ENCODE measurements at regions not wholly inside any gene's neighbourhood (a gene's known extent, or its start where the extent isn't known, plus 50 kb on each side); places are given as distances from the start of the nearest gene placed in this dataset.
"Not testable (repeated sequence)": the region's sequence is repeated elsewhere in the genome, so short reads cannot be mapped to it uniquely, and the experiment has no call there.

DNA sequence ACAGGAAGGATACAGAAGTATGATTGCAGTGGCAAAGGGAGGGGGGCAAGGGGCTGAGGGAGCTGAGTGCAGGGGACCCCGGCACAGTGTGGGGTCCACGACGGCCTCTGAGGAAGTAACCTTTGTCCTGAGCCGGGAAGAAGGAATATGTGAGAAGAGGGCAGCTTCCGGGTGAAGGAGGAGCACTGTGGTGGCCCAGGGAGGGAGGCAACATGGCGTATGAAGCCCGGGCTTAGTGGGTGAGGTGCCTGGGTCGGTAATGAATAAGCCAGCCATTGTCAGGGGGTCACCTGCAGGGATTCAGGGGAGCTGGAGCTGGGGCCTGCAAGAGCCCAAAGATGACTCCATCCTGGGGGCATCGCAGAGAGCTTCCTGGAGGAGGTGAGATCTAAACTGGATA is 200.4 kb downstream of the FOXD2 start:
- DNase-seq = no peak

DNA sequence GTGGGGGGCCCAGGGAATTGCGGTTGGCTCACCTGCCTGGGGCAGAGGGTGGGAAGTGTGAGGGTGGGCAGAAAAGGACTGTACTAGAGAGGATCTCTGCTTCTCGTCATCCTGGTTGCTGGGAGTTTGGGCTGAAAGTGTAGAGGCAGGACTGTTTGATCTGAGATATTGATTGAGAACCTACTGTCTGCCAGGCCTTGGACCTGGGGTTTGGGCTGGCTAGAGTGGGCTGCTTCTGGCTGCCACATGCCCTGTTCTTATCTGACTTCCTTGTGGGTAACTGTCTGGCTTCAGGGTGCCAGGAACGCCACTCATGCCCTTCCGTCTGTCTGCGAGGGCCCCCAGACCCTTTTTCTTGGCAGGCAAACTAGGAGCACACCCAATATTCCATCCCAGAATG is 200.9 kb downstream of the FOXD2 start:
- DNase-seq = no peak

DNA sequence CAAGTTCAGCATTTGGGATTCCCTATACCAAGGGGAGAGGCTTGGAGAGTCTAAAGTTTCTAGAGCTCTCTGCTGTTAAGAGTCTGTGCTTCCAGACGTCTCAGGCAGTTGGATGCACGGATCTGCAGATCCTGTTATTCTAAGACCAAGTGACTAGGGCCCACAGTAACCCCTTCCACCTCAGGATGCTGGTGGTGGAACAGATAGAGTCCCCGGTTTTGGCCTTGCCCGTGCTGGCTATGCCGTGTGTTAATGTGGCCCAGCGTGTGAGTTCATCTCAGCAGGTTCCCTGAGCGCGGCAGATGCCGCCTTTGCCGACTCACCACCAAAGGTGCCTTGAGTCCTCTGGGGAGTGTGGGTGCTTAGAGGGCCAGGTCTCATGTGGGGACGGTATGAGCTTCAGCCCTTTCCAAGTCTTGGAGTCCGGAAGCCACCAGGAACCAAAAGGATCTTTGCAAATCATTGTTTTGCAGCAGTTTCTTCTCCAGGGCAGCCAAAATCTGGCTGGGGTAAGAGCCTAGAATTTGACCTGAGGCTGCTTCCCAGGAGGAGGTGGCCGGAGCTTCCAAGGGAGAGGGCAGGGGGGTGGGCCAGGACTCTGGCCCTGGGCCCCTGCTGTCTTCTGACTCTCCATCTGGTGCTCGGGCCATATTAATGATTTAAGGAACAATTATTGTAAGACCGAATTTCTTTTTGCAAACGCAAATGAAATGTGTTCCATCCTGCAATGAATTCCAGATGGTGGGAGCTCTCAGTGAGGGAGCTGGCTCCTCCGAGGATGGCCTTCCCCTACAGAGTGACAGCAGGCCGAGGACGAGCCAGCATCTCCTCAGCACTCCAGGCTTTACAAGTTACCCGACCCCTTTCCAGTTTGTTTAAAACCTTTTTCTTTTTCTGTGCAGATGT is 205.7 kb downstream of the FOXD2 start:
- DNase-seq = no peak

DNA sequence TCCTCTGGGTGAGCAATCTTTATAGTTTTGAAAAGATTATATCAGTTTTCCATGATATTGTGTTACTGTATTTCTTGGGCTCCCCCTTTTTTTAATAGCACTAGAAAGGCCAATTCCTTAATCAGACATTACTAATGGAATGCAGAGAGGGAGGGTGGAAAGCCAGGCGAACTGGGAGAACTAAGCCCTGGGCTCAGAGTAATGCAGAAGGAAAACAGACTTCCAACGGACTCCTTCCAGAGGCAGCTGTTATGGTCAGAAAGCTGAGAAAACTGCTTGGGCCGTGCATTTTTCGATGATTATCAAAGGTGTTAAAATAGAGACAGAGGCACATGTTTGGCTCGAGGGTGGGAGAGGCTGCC is 206.3 kb downstream of the FOXD2 start:
- DNase-seq = no peak

DNA sequence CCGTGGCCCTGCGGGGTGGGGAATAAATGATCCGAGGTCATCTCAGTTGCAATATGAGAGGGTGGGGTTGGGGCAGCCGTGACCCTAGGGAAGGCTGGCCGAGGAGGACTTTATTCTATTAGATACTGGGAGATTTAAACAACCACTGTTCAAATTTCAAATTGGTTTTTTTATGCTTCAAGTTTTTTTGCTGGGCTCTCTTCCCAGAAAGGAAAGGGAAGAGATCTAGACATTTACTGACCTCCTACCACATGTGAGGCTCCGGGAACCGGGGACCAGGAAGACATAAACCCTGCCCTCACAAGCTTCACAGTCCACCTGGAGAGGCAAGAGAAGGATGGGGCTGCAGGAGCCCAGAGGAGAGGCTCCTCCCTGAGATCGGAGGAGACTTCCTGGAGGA is 207.3 kb downstream of the FOXD2 start:
- DNase-seq = no peak

DNA sequence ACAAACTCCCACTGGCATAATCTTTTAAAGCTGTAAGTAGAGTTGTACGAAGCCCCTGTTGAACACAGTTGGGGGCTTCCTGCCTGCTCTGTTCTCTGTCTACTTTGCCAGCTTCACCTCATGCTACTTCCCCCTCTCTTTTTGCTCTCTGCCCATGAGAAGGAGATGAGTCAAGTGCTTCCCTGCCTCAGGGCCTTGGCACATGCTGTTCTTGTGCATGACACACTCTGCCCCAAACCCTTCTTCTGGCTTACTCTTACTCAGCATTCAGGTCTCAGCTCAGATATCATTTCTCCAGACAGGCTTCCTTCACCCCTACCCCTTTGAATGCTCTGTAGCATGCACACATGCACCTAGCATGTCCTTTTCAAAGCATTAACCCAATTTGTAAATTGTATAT is 208.8 kb downstream of the FOXD2 start:
- no peak for DNase-seq

DNA sequence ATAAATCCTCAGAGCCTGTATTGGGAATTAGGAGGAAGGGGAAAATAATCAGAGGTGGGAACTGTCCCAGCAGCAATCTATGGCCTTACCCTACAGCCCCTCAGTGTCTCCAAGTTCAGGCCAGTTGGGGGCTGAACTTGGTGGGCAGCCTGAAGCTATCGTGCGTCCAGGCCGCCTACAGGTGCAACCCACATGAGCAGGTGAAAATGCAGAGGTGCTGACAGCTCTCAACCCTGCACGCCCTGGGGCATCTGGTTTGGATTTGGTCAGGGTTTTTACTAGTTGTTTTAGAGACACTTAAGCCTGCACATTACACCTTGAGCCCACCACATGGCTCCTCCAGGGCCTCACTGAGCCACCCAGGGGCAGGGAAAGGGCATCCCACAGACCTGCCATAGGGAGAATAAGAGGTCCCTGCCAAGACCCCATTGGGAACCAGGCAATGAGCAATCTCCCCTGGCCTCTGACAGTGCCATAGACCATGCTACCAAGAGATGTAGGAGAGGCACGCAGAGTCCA is 209.5 kb downstream of the FOXD2 start:
- no peak for DNase-seq

DNA sequence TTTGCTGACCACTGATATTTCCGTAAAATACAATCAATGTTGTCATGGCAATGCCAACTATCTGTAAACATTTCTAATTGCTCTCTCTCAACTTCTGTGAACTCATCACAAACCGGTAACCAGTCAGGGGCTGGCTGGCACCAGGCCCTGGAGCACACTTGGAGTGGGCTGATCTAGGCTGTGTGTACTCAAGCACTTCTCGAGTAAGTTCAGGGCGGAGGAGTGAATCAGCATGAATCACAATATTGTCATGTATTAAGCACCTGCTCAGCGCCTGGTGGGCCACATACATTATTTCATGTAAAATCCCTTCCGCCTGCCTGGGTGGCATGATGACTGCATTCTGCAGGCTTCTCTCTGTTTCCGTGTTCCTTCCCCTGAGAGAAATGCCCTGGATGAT is 212.4 kb downstream of the FOXD2 start:
- no peak for DNase-seq

DNA sequence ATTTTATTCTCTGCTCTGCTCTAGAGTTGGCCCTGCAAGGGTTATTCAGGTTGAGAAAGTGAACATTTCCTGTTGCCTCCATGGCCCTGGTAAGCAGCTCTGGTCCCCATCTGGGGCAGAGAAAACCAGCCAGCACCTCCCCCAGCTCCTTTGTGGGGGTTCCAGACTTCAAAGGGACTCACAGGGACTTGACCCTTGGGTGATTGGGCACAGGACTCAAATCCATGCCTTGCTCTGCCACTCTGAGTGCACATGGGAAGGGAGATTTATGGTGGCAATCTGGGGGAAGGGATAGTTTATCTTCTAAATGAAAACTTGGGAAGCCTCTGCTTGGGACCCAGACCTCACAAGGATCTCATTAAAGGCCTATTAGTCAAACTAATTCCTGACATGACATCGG is 212.8 kb downstream of the FOXD2 start:
- DNase-seq = no peak

DNA sequence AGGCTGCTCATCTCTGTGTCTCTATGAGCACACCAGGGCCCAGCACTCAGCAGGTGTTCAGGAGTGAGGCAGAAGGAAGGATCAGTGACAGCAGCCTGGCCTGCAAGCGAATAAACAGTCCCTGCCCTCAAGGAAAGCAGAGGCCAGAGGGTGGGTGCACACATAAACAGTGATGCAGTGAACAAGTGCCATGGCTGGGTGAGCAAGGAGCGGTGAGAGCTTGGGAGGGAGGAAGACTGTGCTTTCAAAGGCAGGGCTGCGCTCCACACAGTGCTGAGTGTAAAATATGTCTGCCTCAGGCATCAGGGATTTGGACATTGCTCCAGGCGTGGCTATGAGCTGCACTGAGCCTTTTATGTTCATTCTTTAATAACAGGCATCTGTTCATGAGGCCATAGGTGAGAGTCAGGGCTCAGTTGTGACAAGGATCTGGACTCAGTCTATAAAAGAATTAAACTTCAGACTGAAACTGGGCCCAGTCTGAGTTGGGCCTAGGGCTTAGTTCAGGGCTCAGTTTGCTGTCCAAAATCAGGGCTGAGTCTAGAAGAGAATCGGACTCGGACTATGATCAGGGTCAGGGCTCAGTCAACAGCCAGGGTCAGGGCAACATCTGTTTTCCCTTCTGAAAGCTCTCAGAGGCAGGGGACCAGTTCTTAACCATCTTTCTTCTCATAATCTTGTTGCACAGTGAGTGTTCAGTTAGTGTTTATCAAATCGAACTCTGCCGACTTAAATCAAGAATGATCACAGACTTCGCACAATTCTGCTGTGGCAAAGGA is 213.7 kb downstream of the FOXD2 start:
- no peak for DNase-seq

DNA sequence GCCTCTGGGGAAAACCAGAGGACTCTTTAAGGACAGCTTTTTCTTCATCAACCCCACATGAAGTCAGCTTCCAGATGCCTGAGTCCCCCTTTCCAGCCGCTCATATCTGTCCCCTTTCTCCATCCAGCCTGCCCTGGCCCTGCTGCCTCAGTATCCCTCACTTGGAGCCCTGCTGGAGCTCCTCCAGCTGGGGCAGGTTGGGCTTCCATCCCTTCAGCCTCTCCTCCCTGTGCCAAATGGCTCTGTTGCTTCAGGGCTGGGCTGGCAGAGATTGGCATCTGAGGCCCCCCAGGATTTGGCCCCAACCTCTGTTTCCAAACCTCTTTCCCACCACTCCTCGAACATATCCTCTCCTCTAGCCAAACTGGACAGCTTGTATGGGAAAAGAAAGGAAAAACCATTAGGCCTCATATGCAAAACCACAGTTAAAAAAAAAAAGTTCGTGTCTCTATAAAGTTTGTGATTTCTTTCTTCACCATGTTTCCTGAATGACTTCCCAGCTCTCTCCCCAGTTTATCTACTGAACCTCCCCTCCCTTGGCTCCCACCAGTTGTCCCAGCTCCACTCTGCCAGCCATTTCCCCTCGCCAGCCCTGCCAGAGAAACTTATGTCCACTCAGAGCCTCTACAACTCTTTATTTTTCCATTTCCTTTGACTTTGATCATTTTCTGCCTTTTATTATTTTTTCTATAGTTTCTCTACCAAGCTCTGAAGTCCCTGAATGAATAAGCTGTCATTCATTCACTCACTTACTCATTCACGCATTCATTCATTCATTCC is 217.9 kb downstream of the FOXD2 start:
- no peak for DNase-seq

DNA sequence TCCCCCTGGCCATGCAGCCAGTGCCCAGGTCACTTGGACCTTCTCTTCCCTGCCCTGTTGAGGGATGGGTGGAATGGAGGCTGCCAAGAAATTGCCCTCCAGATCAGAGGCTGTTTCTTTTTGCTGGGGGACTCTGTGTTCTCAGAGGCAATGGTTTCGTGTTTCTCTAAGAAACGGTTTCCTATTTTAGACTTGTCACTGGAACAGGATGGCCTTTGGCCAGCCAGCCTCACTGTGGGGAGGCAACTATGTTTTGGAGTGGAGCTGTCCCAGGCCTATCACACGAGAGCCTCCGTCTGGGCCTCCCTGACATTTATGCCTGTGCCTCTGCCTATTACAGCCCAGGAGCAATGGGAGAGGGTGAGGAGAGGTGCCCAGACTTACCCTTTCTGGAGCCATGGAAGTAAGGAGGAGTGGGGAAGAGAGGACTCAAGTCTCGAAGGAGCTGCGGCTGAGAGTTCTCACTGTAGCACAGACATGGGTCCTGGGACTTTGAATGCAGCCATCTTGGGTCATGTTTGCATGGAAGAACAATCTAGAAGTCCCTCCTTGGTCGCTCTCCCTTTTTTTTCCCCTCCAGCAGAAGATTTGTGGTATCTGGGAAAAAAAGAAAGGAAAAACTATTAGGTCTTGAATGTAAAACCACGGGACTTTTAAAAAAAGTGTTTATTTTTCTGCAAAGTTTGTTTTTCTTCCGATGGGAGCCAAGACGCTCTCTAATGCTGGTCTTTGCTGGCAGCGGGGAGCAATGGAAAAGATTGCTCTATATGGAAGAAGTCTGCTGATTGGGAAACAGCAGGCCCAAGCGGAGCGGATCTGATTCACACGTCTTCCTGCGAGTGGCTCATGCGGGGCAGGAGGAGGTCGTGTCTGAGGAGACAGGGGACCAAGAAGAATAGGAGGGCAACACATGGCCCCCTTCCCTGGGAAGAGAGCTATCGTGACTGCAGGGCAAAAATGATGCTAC is 219.2 kb downstream of the FOXD2 start:
- no peak for DNase-seq

DNA sequence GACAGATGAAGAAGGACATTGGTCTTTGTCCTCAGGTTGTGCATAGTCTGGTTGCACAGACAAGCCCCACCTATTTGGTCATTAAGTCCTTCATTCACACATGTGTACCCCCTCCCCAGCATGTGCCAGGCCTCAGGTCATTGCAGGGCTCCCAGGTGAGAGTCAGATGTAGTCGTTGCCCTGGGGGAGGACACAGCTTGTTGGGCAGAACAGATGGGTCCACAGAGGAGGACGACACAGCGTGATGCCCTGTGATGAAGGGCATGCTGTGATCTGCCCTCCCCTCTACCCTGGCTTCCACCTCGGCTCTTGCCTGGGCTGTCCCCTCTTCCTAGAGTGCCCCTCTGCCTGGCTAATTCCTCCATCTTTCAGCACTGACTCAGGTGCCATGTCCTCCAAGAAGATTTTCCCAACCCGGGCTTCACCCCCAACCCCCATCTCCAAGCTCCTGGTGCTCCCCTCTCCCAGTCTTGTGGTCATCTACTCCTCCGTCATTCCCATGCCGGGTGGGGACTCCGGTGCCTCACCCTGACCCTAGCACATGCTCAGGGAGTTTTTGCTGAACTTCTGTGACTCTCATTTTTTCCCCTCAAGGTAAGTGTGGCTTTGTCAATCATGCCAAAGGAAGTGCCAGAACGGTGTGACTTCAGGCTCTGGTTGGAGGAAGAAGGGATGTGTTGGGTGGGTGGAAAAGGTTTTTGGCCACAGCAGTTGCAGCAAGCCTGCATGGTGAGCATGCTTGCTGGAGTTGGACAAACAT is 220.5 kb downstream of the FOXD2 start:
- no peak for DNase-seq

DNA sequence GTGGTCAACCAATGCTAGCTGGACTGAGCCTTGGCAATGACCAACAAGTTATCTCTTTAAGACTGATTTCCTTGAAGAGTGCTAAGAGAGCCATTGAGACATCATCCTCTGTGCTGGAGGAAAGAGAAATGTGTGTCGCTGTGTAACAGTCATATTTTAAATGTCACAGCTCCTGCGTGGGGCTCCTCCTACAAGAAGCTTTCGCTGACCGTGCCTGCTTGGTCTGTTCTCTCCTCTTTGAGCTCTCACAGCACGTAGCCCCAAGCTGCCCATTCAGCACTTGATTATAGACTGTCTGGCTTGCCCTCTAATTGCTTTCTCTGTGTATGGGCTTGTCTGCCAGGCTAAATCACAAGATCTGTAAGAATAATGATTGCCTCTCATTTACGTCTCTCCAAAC is 221.3 kb downstream of the FOXD2 start:
- DNase-seq = no peak

DNA sequence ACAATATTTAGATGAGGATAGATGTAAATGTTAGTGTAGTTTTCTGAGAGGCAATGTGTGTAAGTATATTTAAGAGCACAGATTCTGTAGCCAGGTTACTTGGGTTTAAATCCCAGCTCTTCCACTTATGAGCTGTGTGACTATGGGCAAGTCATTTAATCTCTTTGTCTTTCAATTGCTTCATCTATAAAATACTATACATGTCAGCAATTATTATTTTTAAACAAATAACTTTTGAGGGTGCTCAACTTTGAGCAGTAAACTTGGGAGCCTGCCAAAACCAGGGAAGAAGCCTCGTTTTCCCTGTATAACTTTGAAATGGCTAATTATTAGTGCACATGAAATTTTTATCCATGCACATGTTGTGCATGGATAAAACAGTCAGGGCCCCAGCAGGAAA is 222.8 kb downstream of the FOXD2 start:
- DNase-seq = no peak

DNA sequence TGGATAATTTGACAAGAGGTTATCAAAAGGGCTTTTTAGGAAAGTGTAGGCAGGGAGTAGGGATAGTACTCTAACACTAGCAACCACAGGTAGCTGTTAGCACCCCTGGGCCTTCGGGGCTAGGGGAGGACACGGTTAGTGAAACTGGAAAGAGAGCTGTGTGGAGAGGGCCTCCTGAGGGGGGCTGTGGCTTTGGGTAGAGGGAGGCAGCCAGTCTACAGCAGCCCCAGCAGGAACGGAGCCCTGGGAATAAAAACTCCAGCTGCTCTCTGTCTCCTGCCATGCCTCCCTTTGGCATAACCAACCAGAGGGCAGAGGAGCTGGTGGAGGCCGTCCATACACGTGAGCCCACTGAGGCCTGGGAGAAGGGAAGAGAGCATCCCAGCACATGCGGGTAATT is 223.2 kb downstream of the FOXD2 start:
- DNase-seq = no peak

DNA sequence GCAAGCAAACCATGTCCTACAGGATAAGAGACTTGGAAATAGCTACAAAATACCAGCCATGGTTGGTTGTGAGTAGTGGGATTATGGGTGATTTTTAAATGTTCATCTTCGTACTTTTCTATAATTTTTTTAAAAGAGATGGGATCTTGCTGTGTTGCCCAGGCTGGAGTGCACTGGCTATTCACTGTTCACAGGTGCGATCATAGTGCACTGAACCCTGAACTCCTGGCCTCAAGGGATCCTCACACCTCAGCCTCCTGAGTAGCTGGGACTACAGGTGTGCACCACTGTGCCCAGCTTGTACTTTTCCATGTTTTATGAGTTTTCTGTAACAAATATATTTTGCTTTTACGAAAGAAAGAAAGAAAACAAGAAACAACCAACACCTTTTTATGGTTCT is 224.2 kb downstream of the FOXD2 start:
- no peak for DNase-seq

DNA sequence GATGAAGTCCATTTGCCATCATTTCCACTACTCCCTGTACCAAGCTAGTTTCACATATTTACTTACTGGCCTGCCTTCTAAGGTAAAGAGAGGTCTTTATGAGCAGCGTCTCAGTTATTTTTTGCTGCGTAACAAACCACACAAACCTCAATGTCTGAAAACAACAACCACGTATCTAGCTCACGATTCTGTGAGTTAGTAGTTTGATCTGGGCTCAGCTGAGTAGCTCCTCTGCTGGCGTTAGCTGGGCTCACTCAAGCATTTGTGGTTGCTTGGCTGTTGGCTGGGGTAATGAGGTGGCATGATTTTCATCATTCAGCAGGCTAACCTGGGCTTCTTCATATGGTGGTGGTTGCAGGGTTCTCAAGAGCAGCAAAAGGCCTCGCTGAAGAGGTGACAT is 225.4 kb downstream of the FOXD2 start:
- DNase-seq = no peak

DNA sequence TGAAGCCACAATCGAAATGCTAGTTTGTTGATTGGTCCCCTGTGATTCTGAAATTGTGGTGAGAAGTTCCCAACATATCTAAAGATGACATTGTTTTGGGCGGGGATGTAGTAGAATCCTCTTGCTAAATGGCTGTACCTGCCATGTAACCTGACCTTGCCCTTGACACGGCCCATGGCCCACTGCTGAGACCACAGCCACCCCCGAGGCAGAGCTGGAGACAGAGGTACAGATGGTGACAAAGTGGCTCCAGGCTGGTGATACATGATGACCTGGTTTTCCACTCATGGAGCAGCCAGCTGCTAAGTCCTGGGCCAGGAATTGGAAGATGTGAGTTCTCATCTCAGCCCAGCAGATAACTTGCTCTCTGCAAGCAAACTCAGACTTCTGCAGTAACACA is 226.5 kb downstream of the FOXD2 start:
- DNase-seq = no peak

DNA sequence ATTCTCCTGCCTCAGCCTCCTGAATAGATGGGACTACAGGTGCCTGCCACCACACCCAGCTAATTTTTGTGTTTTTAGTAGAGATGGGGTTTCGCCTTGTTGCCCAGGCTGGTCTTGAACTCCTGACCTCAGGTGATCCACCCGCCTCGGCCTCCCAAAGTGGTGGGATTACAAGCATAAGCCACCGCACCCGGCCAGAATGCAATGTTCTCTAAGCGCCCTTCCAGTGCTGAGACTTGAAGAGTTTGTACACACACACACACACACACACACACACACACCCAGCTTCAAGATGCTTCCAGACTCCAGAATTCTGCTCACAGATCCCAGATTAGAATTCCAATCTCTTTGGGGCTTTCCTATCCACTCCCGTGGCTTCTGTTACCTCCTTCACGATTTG is 227.1 kb downstream of the FOXD2 start:
- not testable (repeated sequence) for DNase-seq

DNA sequence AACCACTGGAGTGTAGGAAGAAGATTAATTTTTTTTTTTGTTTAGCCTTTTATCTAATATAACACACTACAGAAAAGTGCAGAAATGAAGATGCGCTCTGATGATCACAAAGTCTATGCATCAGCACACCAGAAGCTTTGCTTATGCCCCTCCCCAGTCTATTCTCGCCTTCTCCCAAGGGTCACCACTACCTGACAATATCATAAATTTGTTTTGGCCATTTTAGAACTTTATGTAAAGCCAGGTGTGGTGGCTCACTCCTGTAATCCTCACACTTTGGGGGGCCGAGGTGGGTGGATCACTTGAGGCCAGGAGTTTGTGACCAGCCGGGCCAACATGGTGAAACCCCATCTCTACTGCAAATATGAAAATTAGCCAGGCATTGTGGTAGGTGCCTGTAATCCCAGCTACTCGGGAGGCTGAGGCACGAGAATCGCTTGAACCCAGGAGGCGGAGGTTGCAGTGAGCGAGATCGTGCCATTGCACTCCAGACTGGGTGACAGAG is 231.3 kb downstream of the FOXD2 start:
- DNase-seq = no peak
